H9 (cell line): ENCODE measurements at regions not wholly inside any gene's neighbourhood (a gene's known extent, or its start where the extent isn't known, plus 50 kb on each side); places are given as distances from the start of the nearest gene placed in this dataset.

Experiments
- DNase-seq: peaks from one replicate; pipeline ENCODE4 v3.0.0-alpha.2; 2017
- H2AFZ ChIP-seq: one replicate; pipeline ENCODE4 v1.6.1; 2013; ENCODE audit warnings: mild to moderate bottlenecking, low read length, control low read depth, moderate library complexity
- H2AK5ac ChIP-seq: 2 replicates; pipeline ENCODE4 v1.6.1; 2013; ENCODE audit warnings: low read length, control low read depth, mixed read lengths; ENCODE audit not compliant: insufficient read length
- H2BK120ac ChIP-seq: one replicate; pipeline ENCODE4 v1.6.1; 2013; ENCODE audit warnings: low read depth, mild to moderate bottlenecking, low read length, control low read depth, inconsistent platforms; ENCODE audit not compliant: poor library complexity, severe bottlenecking
- H2BK12ac ChIP-seq: 2 replicates; pipeline ENCODE4 v1.6.1; 2013; ENCODE audit warnings: low read length, control low read depth, mixed read lengths, low read depth; ENCODE audit not compliant: insufficient read length
- H2BK15ac ChIP-seq: 2 replicates; pipeline ENCODE4 v1.6.1; 2013; ENCODE audit warnings: low read depth, low read length, control low read depth
- H2BK20ac ChIP-seq: one replicate; pipeline ENCODE4 v1.6.1; 2013; ENCODE audit warnings: low read depth, mild to moderate bottlenecking, low read length, control low read depth, inconsistent platforms; ENCODE audit not compliant: poor library complexity, severe bottlenecking
- H2BK5ac ChIP-seq: 2 replicates; pipeline ENCODE4 v1.6.1; 2013; ENCODE audit warnings: low read length, control low read depth, mixed read lengths; ENCODE audit not compliant: insufficient read length
- H3K14ac ChIP-seq: 2 replicates; pipeline ENCODE4 v1.6.1; 2013; ENCODE audit warnings: low read length, control low read depth; ENCODE audit not compliant: insufficient read depth
- H3K18ac ChIP-seq: 2 replicates; pipeline ENCODE4 v1.6.1; 2013; ENCODE audit warnings: low read depth, mild to moderate bottlenecking, mixed read lengths, low read length, control low read depth; ENCODE audit not compliant: insufficient read length
- H3K23ac ChIP-seq: 2 replicates; pipeline ENCODE4 v1.6.1; 2013; ENCODE audit warnings: low read length, control low read depth, mixed read lengths, low read depth; ENCODE audit not compliant: insufficient read length
- H3K23me2 ChIP-seq: 2 replicates; pipeline ENCODE4 v1.6.1; 2013; ENCODE audit warnings: low read depth, mild to moderate bottlenecking, mixed read lengths, low read length, control low read depth; ENCODE audit not compliant: insufficient read length, poor library complexity, severe bottlenecking
- H3K27ac ChIP-seq: 2 replicates; pipeline ENCODE4 v1.5.1; 2013; ENCODE audit warnings: low read length, control low read depth, mixed read lengths, low read depth; ENCODE audit not compliant: insufficient read length
- H3K27me3 ChIP-seq: 2 replicates; pipeline ENCODE4 v1.6.1; 2013; ENCODE audit warnings: low read length, control low read depth, inconsistent platforms; ENCODE audit not compliant: insufficient read depth
- H3K4ac ChIP-seq: 2 replicates; pipeline ENCODE4 v1.6.1; 2013; ENCODE audit warnings: low read depth, mild to moderate bottlenecking, control low read depth, inconsistent platforms, low read length, moderate library complexity
- H3K4me1 ChIP-seq: 2 replicates; pipeline ENCODE4 v1.6.1; 2013; ENCODE audit warnings: low read length, control low read depth, inconsistent platforms; ENCODE audit not compliant: insufficient read depth
- H3K4me2 ChIP-seq: 2 replicates; pipeline ENCODE4 v1.6.1; 2013; ENCODE audit warnings: low read length, control low read depth, mixed read lengths; ENCODE audit not compliant: insufficient read length, insufficient read depth
- H3K56ac ChIP-seq: 2 replicates; pipeline ENCODE4 v1.6.1; 2013; ENCODE audit warnings: low read depth, mild to moderate bottlenecking, mixed read lengths, low read length, control low read depth; ENCODE audit not compliant: insufficient read length
- H3K79me1 ChIP-seq: 2 replicates; pipeline ENCODE4 v1.6.1; 2013; ENCODE audit warnings: low read depth, mild to moderate bottlenecking, moderate library complexity, low read length, control low read depth, inconsistent platforms; ENCODE audit not compliant: insufficient read depth, poor library complexity, severe bottlenecking
- H3K79me2 ChIP-seq: 2 replicates; pipeline ENCODE4 v1.6.1; 2013; ENCODE audit warnings: low read length, control low read depth, inconsistent platforms; ENCODE audit not compliant: insufficient read depth
- H3K9ac ChIP-seq: 2 replicates; pipeline ENCODE4 v1.6.1; 2013; ENCODE audit warnings: low read length, control low read depth, mixed read lengths; ENCODE audit not compliant: insufficient read length; ENCODE audit errors: extremely low read depth
- H3K9me3 ChIP-seq: one replicate; pipeline ENCODE4 v1.6.1; 2013; ENCODE audit warnings: low read depth, low read length, inconsistent platforms; ENCODE audit not compliant: control insufficient read depth
- H3T11ph ChIP-seq: one replicate; pipeline ENCODE4 v1.6.1; 2013; ENCODE audit warnings: mild to moderate bottlenecking, low read length, control low read depth, inconsistent platforms
- H4K20me1 ChIP-seq: one replicate; pipeline ENCODE4 v1.6.1; 2013; ENCODE audit not compliant: control insufficient read depth, insufficient read length, insufficient read depth
- H4K5ac ChIP-seq: 2 replicates; pipeline ENCODE4 v1.6.1; 2013; ENCODE audit warnings: low read depth, mild to moderate bottlenecking, mixed read lengths, low read length, control low read depth; ENCODE audit not compliant: insufficient read length
- H4K8ac ChIP-seq: replicated peaks from 2 replicates; pipeline ENCODE4 v1.6.1; 2013; ENCODE audit warnings: low read length, control low read depth, mixed read lengths, low read depth; ENCODE audit not compliant: insufficient read length
- H4K91ac ChIP-seq: 2 replicates; pipeline ENCODE4 v1.6.1; 2013; ENCODE audit warnings: low read depth, mild to moderate bottlenecking, moderate library complexity, mixed read lengths, low read length, control low read depth; ENCODE audit not compliant: insufficient read length
- H3K27ac Mint-ChIP-seq, 3 experiments: 2 replicates in 2 of 3; 3 replicates in 1 of 3; pipeline ENCODE4 v1.8.0; 2020 to 2021; ENCODE audit warnings: mixed read lengths in 3 of 3, mild to moderate bottlenecking in 1 of 3, moderate library complexity in 1 of 3
- H3K27me3 Mint-ChIP-seq: 2 replicates; pipeline ENCODE4 v1.8.0; 2021; ENCODE audit warnings: low read depth, mild to moderate bottlenecking, moderate library complexity, mixed read lengths
- H3K36me3 Mint-ChIP-seq, 3 experiments: 2 replicates in 2 of 3; 3 replicates in 1 of 3; pipeline ENCODE4 v1.8.0; 2020 to 2021; ENCODE audit warnings: low read depth in 3 of 3, mixed read lengths in 3 of 3; ENCODE audit not compliant: insufficient read depth in 1 of 3
- H3K4me1 Mint-ChIP-seq, 2 experiments: 2 replicates each; pipeline ENCODE4 v1.8.0; 2020; ENCODE audit warnings: mixed read lengths in 2 of 2
- H3K4me3 Mint-ChIP-seq, 2 experiments: 2 replicates in 1 of 2; 3 replicates in 1 of 2; pipeline ENCODE4 v1.8.0; 2020 to 2021; ENCODE audit warnings: mild to moderate bottlenecking in 2 of 2, mixed read lengths in 2 of 2, moderate library complexity in 1 of 2
- H3K9me3 Mint-ChIP-seq, 2 experiments: 2 replicates in 1 of 2; 3 replicates in 1 of 2; pipeline ENCODE4 v1.8.0; 2020; ENCODE audit warnings: mild to moderate bottlenecking in 2 of 2, mixed read lengths in 2 of 2, moderate library complexity in 1 of 2
- WGBS: extraction: QIAGEN DNeasy Blood & Tissue Kit; methylation state at CpG from one replicate; pipeline ENCODE4 v1.1.7; 2013; ENCODE audit warnings: missing lambda C conversion rate, low lambda C conversion rate, mixed read lengths; ENCODE audit not compliant: insufficient read length; ENCODE audit errors: extremely low coverage; 5-methylcytosine and 5-hydroxymethylcytosine counted together
- TF ChIP-seq, protein P1 (sequence below): fragments of 200-600 bp; sonication (generic); conservative IDR thresholded peaks from 3 replicates; pipeline ENCODE4 v1.8.0; 2021; ENCODE audit warnings: antibody characterized with exemption, mild to moderate bottlenecking

- Mint-ChIP-seq H3K27ac (no peak overlapping the region; a peak in 1 of 7 replicates), H3K4me3 (no peak overlapping the region), H3K36me3 (no peaks in the 10 kb centered on the region), H3K27me3 (peaks cover 2% of the 10 kb centered on the region; the same call in 1 of the 2 replicates), H3K4me1 (peaks cover 17 to 30% of the 10 kb centered on the region in 2 experiments), H3K9me3 (no peaks in the 10 kb centered on the region; a peak in 1 of 5 replicates)
- Histone ChIP-seq H2BK120ac (no peak overlapping the region), H2BK5ac (no peak overlapping the region), H3K23me2 (no peaks in the 10 kb centered on the region), H3K27me3 (no peaks in the 10 kb centered on the region), H3K9me3 (no peaks in the 10 kb centered on the region), H4K91ac (no peak overlapping the region), H3K14ac (no peak overlapping the region), H4K5ac (no peak overlapping the region), H3K9ac (no peak overlapping the region), H2AFZ (no peak overlapping the region), H3K23ac (no peak overlapping the region), H2BK12ac (no peak overlapping the region), H3K27ac (no peak overlapping the region), H3K56ac (no peak overlapping the region), H3K4me1 (no peaks in the 10 kb centered on the region), H2AK5ac (no peak overlapping the region), H2BK15ac (no peak overlapping the region), H2BK20ac (no peak overlapping the region), H3K4ac (no peak overlapping the region), H3K4me2 (no peak overlapping the region), H3K18ac (no peak overlapping the region), H3T11ph (no peak overlapping the region), H3K79me1 (no peaks in the 10 kb centered on the region), H4K20me1 (no peaks in the 10 kb centered on the region), H4K8ac (no peak overlapping the region), H3K79me2 (no peaks in the 10 kb centered on the region)
- TF ChIP-seq, protein P1, sequence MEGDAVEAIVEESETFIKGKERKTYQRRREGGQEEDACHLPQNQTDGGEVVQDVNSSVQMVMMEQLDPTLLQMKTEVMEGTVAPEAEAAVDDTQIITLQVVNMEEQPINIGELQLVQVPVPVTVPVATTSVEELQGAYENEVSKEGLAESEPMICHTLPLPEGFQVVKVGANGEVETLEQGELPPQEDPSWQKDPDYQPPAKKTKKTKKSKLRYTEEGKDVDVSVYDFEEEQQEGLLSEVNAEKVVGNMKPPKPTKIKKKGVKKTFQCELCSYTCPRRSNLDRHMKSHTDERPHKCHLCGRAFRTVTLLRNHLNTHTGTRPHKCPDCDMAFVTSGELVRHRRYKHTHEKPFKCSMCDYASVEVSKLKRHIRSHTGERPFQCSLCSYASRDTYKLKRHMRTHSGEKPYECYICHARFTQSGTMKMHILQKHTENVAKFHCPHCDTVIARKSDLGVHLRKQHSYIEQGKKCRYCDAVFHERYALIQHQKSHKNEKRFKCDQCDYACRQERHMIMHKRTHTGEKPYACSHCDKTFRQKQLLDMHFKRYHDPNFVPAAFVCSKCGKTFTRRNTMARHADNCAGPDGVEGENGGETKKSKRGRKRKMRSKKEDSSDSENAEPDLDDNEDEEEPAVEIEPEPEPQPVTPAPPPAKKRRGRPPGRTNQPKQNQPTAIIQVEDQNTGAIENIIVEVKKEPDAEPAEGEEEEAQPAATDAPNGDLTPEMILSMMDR, result no peak
- WGBS, result no CpG with 5 or more reads among the region's 3 CpGs
- DNase-seq, result no peak
Measured at GRCh38 chr5:149432911-149433401, 53.9 kb upstream of the IL17B start.
